Suprapubic skin (tissue), 3 donors: ENCODE measurements at regions not wholly inside any gene's neighbourhood (a gene's known extent, or its start where the extent isn't known, plus 50 kb on each side); places are given as distances from the start of the nearest gene placed in this dataset.
"Not testable (repeated sequence)": the region's sequence is repeated elsewhere in the genome, so short reads cannot be mapped to it uniquely, and the experiment has no call there.

Source experiments
- CTCF ChIP-seq, 2 donors: fragments of 200-600 bp in 1 of 2; fragments of 450-650 bp in 1 of 2; sonication (generic) in 1 of 2; IDR thresholded peaks; one replicate each; pipeline ENCODE4 v1.5.1; 2016 to 2019; ENCODE audit warnings: antibody characterized with exemption in 2 of 2, mild to moderate bottlenecking in 1 of 2, moderate library complexity in 1 of 2
- POLR2A ChIP-seq, 2 donors: fragments of 450-650 bp; IDR thresholded peaks; one replicate each; pipeline ENCODE4 v1.6.1; 2017; ENCODE audit warnings: antibody characterized with exemption in 2 of 2, mild to moderate bottlenecking in 2 of 2, moderate library complexity in 2 of 2

- not testable (repeated sequence) for TF ChIP-seq CTCF, POLR2A (IDR thresholded peaks at IDR 0.05)
Measured at GRCh38 chr11:67781967-67782366, 107.5 kb upstream of the ALDH3B2 start.
